PFSK-1 (cell line): ENCODE measurements at regions not wholly inside any gene's neighbourhood (a gene's known extent, or its start where the extent isn't known, plus 50 kb on each side); places are given as distances from the start of the nearest gene placed in this dataset.

ENCODE experiments used
- FOXP2 ChIP-seq: optimal IDR thresholded peaks from 2 replicates; pipeline ENCODE3; 2011; ENCODE audit warnings: borderline replicate concordance, control low read depth, inconsistent platforms; ENCODE audit not compliant: insufficient read depth; ENCODE audit errors: extremely low read length, extremely low read depth
- POLR2AphosphoS5 ChIP-seq: IDR thresholded peaks from 2 replicates; pipeline ENCODE4 v1.6.1; 2012; ENCODE audit warnings: low read depth, mild to moderate bottlenecking, control low read depth, low read length, moderate library complexity
- SIN3A ChIP-seq: IDR thresholded peaks from 2 replicates; pipeline ENCODE4 v1.6.1; 2012; ENCODE audit warnings: mild to moderate bottlenecking, low read length, moderate library complexity, borderline replicate concordance; ENCODE audit not compliant: insufficient read depth
- TAF1 ChIP-seq: IDR thresholded peaks from 2 replicates; pipeline ENCODE4 v1.6.1; 2012; ENCODE audit warnings: low read length, control low read depth, borderline replicate concordance; ENCODE audit not compliant: insufficient read depth
- TF ChIP-seq, protein P1 (sequence below), 2 experiments: IDR thresholded peaks; 2 replicates each; pipeline versions ENCODE4 v1.6.1 to v1.8.0; 2011 to 2012; ENCODE audit warnings: low read depth in 2 of 2, low read length in 2 of 2, control low read depth in 1 of 2, inconsistent platforms in 1 of 2, mild to moderate bottlenecking in 1 of 2, moderate library complexity in 1 of 2; ENCODE audit not compliant: insufficient read depth in 1 of 2

DNA sequence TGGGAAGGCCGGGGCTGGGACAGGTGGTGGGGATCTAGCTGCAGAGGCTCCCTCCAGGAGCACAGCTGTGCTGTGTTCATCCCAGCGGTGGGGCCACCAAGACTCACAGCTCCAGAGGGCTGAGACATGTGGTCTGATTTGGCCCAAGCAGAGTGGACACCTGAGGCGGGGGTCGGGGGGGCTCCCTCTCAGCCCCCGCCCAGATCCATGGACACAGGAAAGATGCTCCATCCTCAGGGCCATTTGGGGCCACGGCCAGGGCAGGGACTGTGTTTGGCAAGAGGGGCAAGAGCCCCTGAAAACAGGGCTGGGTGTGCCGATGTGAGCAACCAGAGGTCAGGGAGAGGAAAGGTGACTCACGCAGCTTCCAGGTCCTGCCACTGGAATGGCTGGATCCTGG, 219.4 kb downstream of the BRD1 start:
- no peak for TF ChIP-seq FOXP2

DNA sequence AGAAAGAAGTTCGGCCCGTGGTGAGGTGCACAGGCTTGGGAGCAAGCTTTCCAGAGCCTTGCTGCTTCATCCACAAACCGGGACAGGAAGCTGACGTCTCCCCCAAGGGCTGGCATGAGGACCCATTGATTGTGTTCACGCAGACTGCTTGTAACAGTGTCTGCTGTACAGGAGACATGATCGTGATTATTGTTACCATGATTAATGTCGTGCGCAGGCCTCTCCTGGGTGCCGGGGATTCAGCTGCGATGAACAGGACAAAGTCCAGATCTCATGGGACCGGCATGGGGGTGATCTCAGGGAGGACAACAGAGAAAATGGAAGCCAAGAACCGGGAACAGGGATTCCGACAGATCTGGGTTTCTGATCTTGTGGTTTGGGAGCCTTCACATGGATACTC, 219.9 kb downstream of the BRD1 start:
- TF ChIP-seq FOXP2 (no peak), POLR2AphosphoS5 (no peak), SIN3A (no peak), TAF1 (no peak)
- TF ChIP-seq, protein P1, sequence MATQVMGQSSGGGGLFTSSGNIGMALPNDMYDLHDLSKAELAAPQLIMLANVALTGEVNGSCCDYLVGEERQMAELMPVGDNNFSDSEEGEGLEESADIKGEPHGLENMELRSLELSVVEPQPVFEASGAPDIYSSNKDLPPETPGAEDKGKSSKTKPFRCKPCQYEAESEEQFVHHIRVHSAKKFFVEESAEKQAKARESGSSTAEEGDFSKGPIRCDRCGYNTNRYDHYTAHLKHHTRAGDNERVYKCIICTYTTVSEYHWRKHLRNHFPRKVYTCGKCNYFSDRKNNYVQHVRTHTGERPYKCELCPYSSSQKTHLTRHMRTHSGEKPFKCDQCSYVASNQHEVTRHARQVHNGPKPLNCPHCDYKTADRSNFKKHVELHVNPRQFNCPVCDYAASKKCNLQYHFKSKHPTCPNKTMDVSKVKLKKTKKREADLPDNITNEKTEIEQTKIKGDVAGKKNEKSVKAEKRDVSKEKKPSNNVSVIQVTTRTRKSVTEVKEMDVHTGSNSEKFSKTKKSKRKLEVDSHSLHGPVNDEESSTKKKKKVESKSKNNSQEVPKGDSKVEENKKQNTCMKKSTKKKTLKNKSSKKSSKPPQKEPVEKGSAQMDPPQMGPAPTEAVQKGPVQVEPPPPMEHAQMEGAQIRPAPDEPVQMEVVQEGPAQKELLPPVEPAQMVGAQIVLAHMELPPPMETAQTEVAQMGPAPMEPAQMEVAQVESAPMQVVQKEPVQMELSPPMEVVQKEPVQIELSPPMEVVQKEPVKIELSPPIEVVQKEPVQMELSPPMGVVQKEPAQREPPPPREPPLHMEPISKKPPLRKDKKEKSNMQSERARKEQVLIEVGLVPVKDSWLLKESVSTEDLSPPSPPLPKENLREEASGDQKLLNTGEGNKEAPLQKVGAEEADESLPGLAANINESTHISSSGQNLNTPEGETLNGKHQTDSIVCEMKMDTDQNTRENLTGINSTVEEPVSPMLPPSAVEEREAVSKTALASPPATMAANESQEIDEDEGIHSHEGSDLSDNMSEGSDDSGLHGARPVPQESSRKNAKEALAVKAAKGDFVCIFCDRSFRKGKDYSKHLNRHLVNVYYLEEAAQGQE (IDR thresholded peaks at IDR 0.05; ENCODE audit: insufficient read depth in 1 of 2, low read depth in 2 of 2, low read length in 2 of 2): no peak

DNA sequence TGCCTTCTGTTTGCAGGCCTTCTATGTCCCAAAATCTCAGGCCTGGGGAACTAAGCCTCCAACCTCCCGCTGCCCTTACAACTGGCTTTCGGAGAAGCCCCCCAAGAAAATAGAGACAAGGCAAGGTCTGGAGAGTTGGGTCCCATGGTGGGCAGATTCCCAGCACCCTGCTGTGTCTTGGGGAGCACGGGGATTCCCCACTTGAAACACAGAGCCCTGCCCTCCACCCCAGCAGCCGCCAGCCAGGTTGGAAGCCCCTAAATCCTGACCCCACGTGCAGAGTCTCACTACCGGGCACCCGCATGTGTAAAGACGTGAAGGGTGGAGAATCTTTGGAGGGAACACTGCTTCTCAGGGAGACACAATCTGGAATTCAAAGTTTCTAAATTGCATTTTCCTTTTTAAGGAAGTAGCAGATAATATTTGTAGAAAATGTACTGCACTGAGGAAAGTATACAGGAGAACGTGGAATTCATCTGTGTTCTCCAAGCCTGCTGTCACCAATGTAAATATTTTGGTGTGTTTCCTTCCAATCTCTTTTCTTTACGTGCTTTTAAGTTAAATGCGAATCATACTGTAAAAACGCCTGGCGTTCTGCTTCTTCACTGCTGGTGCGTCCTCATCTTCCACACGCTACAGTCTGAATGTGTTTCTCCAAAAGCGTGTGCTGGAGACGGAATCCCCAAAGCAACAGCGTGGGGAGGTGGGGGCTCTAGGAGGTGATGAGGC, 220.9 kb downstream of the BRD1 start:
- TF ChIP-seq, protein P1 (IDR thresholded peaks at IDR 0.05; ENCODE audit: insufficient read depth in 1 of 2, low read depth in 2 of 2, low read length in 2 of 2): no peak
- no peak for TF ChIP-seq SIN3A
- no peak for TF ChIP-seq POLR2AphosphoS5
- TF ChIP-seq FOXP2: no peak
- no peak for TF ChIP-seq TAF1

DNA sequence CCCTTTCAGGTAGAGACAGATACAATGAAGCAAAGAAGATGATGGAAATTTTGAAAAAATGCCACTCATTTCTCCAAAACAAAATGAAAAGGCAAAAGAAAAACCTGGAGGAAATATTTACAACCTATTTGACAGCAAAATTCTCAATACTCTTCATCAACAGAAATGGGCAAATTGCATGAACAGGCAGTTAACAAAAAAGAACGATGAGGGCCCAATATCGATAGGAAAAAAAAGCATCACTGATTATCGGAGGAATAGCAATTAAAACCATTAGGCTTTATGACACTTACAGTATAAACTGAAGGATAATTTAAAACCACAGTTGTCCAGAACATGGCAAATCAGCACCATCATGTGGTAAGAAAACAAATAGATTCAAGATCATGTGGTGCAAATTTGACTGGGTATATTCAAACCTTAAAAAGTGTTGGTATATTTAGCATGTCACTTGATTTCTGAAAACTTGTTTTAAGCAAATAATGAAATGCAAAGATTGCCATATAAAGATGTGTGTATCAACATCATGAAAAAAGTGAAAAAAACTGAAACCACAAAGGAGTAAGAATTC, 222.9 kb downstream of the BRD1 start:
- no peak for TF ChIP-seq TAF1

DNA sequence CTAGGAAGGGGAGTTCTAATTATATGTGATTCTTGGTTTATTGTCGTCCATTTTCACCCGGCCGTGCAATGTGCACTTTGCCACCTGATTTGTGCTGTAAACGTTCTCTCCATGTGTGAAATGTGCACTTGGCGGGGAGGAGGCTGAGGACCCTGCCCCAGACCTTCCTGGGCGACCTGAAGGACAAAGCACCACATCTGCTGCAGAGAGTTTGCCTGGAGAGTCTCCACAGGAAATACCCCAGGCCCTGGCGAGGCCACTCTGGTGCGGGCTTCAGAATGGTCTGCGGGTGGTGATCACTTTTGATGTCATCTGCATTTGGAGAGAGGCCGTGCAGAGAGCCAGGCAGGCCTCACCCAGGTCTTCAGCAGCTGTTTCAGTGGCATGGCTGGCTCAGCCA, 224.7 kb downstream of the BRD1 start:
- TF ChIP-seq TAF1 (no peak), SIN3A (no peak), POLR2AphosphoS5 (no peak), FOXP2 (no peak)
- TF ChIP-seq, protein P1 (IDR thresholded peaks at IDR 0.05; ENCODE audit: insufficient read depth in 1 of 2, low read depth in 2 of 2, low read length in 2 of 2): no peak

DNA sequence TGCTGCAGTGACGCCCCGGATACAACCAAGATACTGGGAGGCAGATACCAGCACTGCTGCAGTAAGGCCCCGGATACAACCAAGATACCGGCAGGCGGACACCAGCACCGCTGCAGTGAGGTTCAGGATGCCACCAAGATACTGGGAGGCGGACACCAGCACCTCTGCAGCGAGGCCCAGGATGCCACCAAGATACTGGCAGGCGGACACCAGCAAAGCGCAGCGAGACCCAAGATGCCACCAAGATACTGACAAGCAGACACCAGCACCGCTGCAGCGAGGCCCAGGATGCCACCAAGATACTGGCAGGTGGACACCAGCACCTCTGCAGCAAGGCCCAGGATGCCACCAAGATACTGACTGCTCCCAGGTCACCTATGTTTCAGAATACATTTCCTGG, 225.2 kb downstream of the BRD1 start:
- TF ChIP-seq, protein P1 (IDR thresholded peaks at IDR 0.05; ENCODE audit: insufficient read depth in 1 of 2, low read depth in 2 of 2, low read length in 2 of 2): no peak
- TF ChIP-seq FOXP2: no peak
- no peak for TF ChIP-seq SIN3A
- TF ChIP-seq POLR2AphosphoS5: no peak
- TF ChIP-seq TAF1: no peak
